ENCODE measurements at regions not wholly inside any gene's neighbourhood (a gene's known extent, or its start where the extent isn't known, plus 50 kb on each side); places are given as distances from the start of the nearest gene placed in this dataset.
A peak's percentile ranks its signal among the peaks of the same experiment; 100 is the strongest.

- Histone ChIP-seq H3K23ac (ENCODE audit: insufficient read length) (no peak overlapping the region), H2BK15ac (ENCODE audit: low read length) (no peak overlapping the region), H2BK5ac (ENCODE audit: low read depth, low read length) (no peak overlapping the region), H3K14ac (ENCODE audit: insufficient read length) (no peak overlapping the region), H2AFZ (ENCODE audit: low read length) (no peak overlapping the region), H3K79me2 (ENCODE audit: control insufficient read depth in 1 of 2, insufficient read depth in 2 of 2, low read length in 2 of 2) (no peaks in the 10 kb centered on the region), H3K56ac (replicated peaks; ENCODE audit: insufficient read length, low read depth, low read length) (no peak overlapping the region), H3K27me3 (replicated peaks in 1 of 4; ENCODE audit: control insufficient read depth in 3 of 4, extremely low read depth in 1 of 4, insufficient read depth in 3 of 4, low read length in 3 of 4) (no peaks in the 10 kb centered on the region), H3K4me2 (ENCODE audit: insufficient read depth in 1 of 2, low read depth in 2 of 2, low read length in 2 of 2) (no peak overlapping the region), H3K4ac (replicated peaks; ENCODE audit: insufficient read length, low read depth, low read length) (no peak overlapping the region), H3K9ac (replicated peaks in 1 of 4; ENCODE audit: extremely low read depth in 1 of 4, low read depth in 3 of 4, low read length in 3 of 4) (no peak overlapping the region), H4K20me1 (replicated peaks in 1 of 2; ENCODE audit: control insufficient read depth in 1 of 2, insufficient read depth in 2 of 2, low read length in 2 of 2) (no peaks in the 10 kb centered on the region), H3K79me1 (ENCODE audit: low read depth, low read length) (no peaks in the 10 kb centered on the region), H4K8ac (ENCODE audit: extremely low read depth, insufficient read depth, low read length) (no peak overlapping the region), H2BK120ac (replicated peaks; ENCODE audit: low read depth, low read length) (no peak overlapping the region), H3K23me2 (ENCODE audit: low read depth, low read length) (no peaks in the 10 kb centered on the region), H2BK12ac (ENCODE audit: low read depth, low read length) (peak overlapping the region; percentile 31; the same call in 1 of the 2 replicates), H3K27ac (ENCODE audit: low read depth, low read length) (no peak overlapping the region), H2AK5ac (ENCODE audit: low read depth, low read length) (no peak overlapping the region), H4K5ac (ENCODE audit: insufficient read length, low read depth, low read length) (no peak overlapping the region), H3K18ac (ENCODE audit: extremely low read depth, low read length) (no peak overlapping the region), H2BK20ac (ENCODE audit: low read length) (no peak overlapping the region), H3K4me3 (ENCODE audit: extremely low read depth in 1 of 4, insufficient read depth in 2 of 4, low read depth in 3 of 4, low read length in 4 of 4) (no peak overlapping the region), H3K4me1 (replicated peaks in 1 of 4; ENCODE audit: control insufficient read depth in 3 of 4, insufficient read depth in 4 of 4, low read length in 3 of 4) (peaks cover 0 to 4% (median 0%) of the 10 kb centered on the region in 4 experiments; a peak in 3 of 7 replicates), H3K36me3 (ENCODE audit: control insufficient read depth in 2 of 4, insufficient read depth in 4 of 4, low read length in 3 of 4) (no peaks in the 10 kb centered on the region; a peak in 1 of 8 replicates), H4K91ac (replicated peaks; ENCODE audit: insufficient read length, low read length) (no peak overlapping the region), H3K9me3 (ENCODE audit: insufficient read depth in 2 of 2, low read depth in 1 of 2, low read length in 1 of 2) (no peaks in the 10 kb centered on the region)
- TF ChIP-seq YY1 (IDR thresholded peaks at IDR 0.05; ENCODE audit: low read depth, low read length) = no peak
- TF ChIP-seq GABPA (IDR thresholded peaks at IDR 0.05; ENCODE audit: borderline replicate concordance, insufficient read depth, low read length) = no peak
- TF ChIP-seq TAF1 (IDR thresholded peaks at IDR 0.05; ENCODE audit: low read depth, low read length) = no peak
- TF ChIP-seq RXRA (IDR thresholded peaks at IDR 0.05; ENCODE audit: insufficient read depth, low read depth, low read length) = no peak
- TF ChIP-seq SP1 (IDR thresholded peaks at IDR 0.05; ENCODE audit: low read depth, low read length) = no peak
- TF ChIP-seq, protein P1, sequence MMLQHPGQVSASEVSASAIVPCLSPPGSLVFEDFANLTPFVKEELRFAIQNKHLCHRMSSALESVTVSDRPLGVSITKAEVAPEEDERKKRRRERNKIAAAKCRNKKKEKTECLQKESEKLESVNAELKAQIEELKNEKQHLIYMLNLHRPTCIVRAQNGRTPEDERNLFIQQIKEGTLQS (IDR thresholded peaks at IDR 0.05; ENCODE audit: insufficient read depth, low read depth, low read length) = no peak
- TF ChIP-seq CTCF (IDR thresholded peaks at IDR 0.05; ENCODE audit: control extremely low read depth in 1 of 3, insufficient read depth in 1 of 3, low read depth in 1 of 3, low read length in 3 of 3) = no peak
- no peak for TF ChIP-seq RBBP5 (IDR thresholded peaks at IDR 0.05; ENCODE audit: borderline replicate concordance, low read depth, low read length)
- TF ChIP-seq KDM5A (IDR thresholded peaks at IDR 0.05; ENCODE audit: low read length) = no peak
- TF ChIP-seq NRF1 (IDR thresholded peaks at IDR 0.05; ENCODE audit: low read depth, low read length) = no peak
- POLR2A ChIA-PET (ENCODE audit: partially characterized antibody) = no interaction called here
- 91% methylated on average over 4 of the region's 4 CpGs; no CpG with 5 or more reads in 1 of the 2 experiments for WGBS, 2 experiments (ENCODE audit: extremely low coverage in 1 of 2, insufficient coverage in 1 of 2, insufficient read length in 1 of 2, insufficient replicate concordance in 2 of 2, low coverage in 1 of 2, low lambda C conversion rate in 2 of 2, missing lambda C conversion rate in 1 of 2)
- DNase-seq (ENCODE audit: low read depth in 1 of 2, low spot score in 2 of 2) (no peak), FAIRE-seq (no peak)
- CTCF ChIA-PET (ENCODE audit: partially characterized antibody) = interaction anchor here (1.1 to 1.3 kb wide), 3 partner anchors 12 to 329 kb away, joined by 3 to 4 read pairs (median 3); no protein-coding TSS in a partner anchor
Measured at GRCh38 chr12:46604684-46605083, 221.1 kb downstream of the SLC38A4 start.
